ENCODE measurements at regions not wholly inside any gene's neighbourhood (a gene's known extent, or its start where the extent isn't known, plus 50 kb on each side); places are given as distances from the start of the nearest gene placed in this dataset.

- DNase-seq: no peak
These were observed 65.7 kb upstream of the KCNIP4 start for GRCh38 chr4:22014222-22014741.

- DNase-seq: no peak
These were observed 55.3 kb upstream of the KCNIP4 start for GRCh38 chr4:22003878-22004277.
